ENCODE measurements at regions not wholly inside any gene's neighbourhood (a gene's known extent, or its start where the extent isn't known, plus 50 kb on each side); places are given as distances from the start of the nearest gene placed in this dataset.
"Not testable (repeated sequence)": the region's sequence is repeated elsewhere in the genome, so short reads cannot be mapped to it uniquely, and the experiment has no call there.

GRCh38 chr5:50582699-50583098, 83.7 kb upstream of the PARP8 start:
- ChIA-PET CTCF (no interaction called here), POLR2A (ENCODE audit: unreplicated experiment) (no interaction called here)
- Histone ChIP-seq H3K79me2 (ENCODE audit: low read length) (no peaks in the 10 kb centered on the region), H3K27ac (ENCODE audit: low read length) (no peak overlapping the region), H3K9ac (ENCODE audit: low read length) (no peak overlapping the region), H3K9me3 (ENCODE audit: low read length) (no peaks in the 10 kb centered on the region), H3K36me3 (ENCODE audit: low read depth, low read length) (no peaks in the 10 kb centered on the region), H3K9me2 (replicated peaks; ENCODE audit: low read length) (no peaks in the 10 kb centered on the region), H4K20me1 (ENCODE audit: low read length) (no peaks in the 10 kb centered on the region), H3K4me2 (ENCODE audit: low read length) (no peak overlapping the region), H3K4me1 (ENCODE audit: insufficient read depth, low read length) (no peaks in the 10 kb centered on the region), H3K4me3 (ENCODE audit: low read length) (no peak overlapping the region), H3F3A (ENCODE audit: low read length, unreplicated experiment) (no peaks in the 10 kb centered on the region), H3K27me3 (ENCODE audit: low read length) (no peaks in the 10 kb centered on the region), H2AFZ (ENCODE audit: low read length) (no peak overlapping the region)
- DNase-seq (no peak), ATAC-seq (no peak)
- no peak for TF ChIP-seq CTCF (conservative IDR thresholded peaks at IDR 0.05; ENCODE audit: low read depth, low read length)
- no peak for TF ChIP-seq EZH2 (IDR thresholded peaks at IDR 0.05; ENCODE audit: low read length, unreplicated experiment)
- TF ChIP-seq EZH2phosphoT487 (IDR thresholded peaks at IDR 0.05; ENCODE audit: borderline replicate concordance, low read length) = no peak
- intact Hi-C loops (cut with micrococcal nuclease) = no loop called here
- no TSS peak for BruUV-seq (replicated peaks)

GRCh38 chr5:50583621-50584020, 82.8 kb upstream of the PARP8 start:
- DNase-seq (no peak), ATAC-seq (no peak)
- Histone ChIP-seq H3K4me1 (ENCODE audit: insufficient read depth, low read length) (no peaks in the 10 kb centered on the region), H3K9ac (ENCODE audit: low read length) (no peak overlapping the region), H3K4me2 (ENCODE audit: low read length) (no peak overlapping the region), H3F3A (ENCODE audit: low read length, unreplicated experiment) (no peaks in the 10 kb centered on the region), H3K27ac (ENCODE audit: low read length) (no peak overlapping the region), H2AFZ (ENCODE audit: low read length) (no peak overlapping the region), H3K9me3 (ENCODE audit: low read length) (no peaks in the 10 kb centered on the region), H3K9me2 (replicated peaks; ENCODE audit: low read length) (no peaks in the 10 kb centered on the region), H3K79me2 (ENCODE audit: low read length) (no peaks in the 10 kb centered on the region), H3K36me3 (ENCODE audit: low read depth, low read length) (no peaks in the 10 kb centered on the region), H4K20me1 (ENCODE audit: low read length) (no peaks in the 10 kb centered on the region), H3K4me3 (ENCODE audit: low read length) (no peak overlapping the region), H3K27me3 (ENCODE audit: low read length) (no peaks in the 10 kb centered on the region)
- intact Hi-C loops (cut with micrococcal nuclease) = no loop called here
- POLR2A ChIA-PET (ENCODE audit: unreplicated experiment) = no interaction called here
- CTCF ChIA-PET = no interaction called here
- TF ChIP-seq EZH2 (IDR thresholded peaks at IDR 0.05; ENCODE audit: low read length, unreplicated experiment) (no peak), EZH2phosphoT487 (IDR thresholded peaks at IDR 0.05; ENCODE audit: borderline replicate concordance, low read length) (no peak)
- BruUV-seq (replicated peaks) = no TSS peak

- H3K9me3 ChIP-seq (ENCODE audit: low read length); BruUV-seq (replicated peaks); H4K20me1 ChIP-seq (ENCODE audit: low read length); H3K9ac ChIP-seq (ENCODE audit: low read length); H3K27me3 ChIP-seq (ENCODE audit: low read length); DNase-seq; H3K79me2 ChIP-seq (ENCODE audit: low read length); POLR2A ChIA-PET (ENCODE audit: unreplicated experiment); H3K9me2 ChIP-seq (replicated peaks; ENCODE audit: low read length); H3K4me2 ChIP-seq (ENCODE audit: low read length); H3K27ac ChIP-seq (ENCODE audit: low read length); H2AFZ ChIP-seq (ENCODE audit: low read length); H3K4me1 ChIP-seq (ENCODE audit: insufficient read depth, low read length); intact Hi-C loops (cut with micrococcal nuclease); H3K36me3 ChIP-seq (ENCODE audit: low read depth, low read length); CTCF ChIA-PET; H3K4me3 ChIP-seq (ENCODE audit: low read length); ATAC-seq; H3F3A ChIP-seq (ENCODE audit: low read length, unreplicated experiment): not testable (repeated sequence)
Observed at GRCh38 chr5:50588471-50588870, 78.0 kb upstream of the PARP8 start.

DNA sequence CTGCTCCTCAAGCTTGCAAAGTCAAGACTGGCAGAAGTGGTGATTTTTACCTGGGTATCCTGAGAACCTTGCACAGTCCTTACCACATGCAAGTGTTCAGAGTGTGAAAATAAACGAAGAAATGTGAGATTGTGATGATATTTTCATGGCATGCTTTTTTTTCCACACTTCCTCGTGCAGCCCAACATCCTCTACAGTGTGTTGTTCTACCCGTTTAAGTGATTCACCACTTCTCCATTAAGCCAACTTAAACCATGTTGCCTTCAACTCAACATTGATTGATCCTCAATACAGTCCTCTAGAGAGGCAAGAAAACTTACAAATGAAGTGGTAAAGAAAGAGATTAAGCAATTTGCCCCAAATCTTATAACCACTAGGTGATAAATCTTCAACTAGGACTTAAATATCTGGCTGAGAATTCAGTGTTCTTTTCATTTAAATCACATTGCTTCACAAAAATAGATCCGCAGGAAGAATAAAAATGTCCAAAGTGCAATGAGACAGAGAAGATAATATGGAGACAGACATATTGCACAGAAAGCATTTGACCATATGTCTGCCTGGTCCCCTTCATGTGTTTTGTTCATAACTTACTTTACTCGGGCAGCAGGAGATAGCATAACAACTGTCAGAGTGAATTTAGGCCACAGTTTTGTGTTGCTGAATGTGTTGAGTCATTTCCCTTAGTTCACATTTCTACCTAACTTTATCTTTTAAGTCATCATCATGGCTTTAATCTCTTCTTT, 75.8 kb upstream of the PARP8 start:
- H3K9me3 ChIP-seq (ENCODE audit: low read length); BruUV-seq (replicated peaks); H3K27me3 ChIP-seq (ENCODE audit: low read length); H3K4me1 ChIP-seq (ENCODE audit: insufficient read depth, low read length); H3K27ac ChIP-seq (ENCODE audit: low read length); H3K36me3 ChIP-seq (ENCODE audit: low read depth, low read length); DNase-seq; H3F3A ChIP-seq (ENCODE audit: low read length, unreplicated experiment); H3K9me2 ChIP-seq (replicated peaks; ENCODE audit: low read length); H2AFZ ChIP-seq (ENCODE audit: low read length); intact Hi-C loops (cut with micrococcal nuclease); CTCF ChIA-PET; POLR2A ChIA-PET (ENCODE audit: unreplicated experiment); H4K20me1 ChIP-seq (ENCODE audit: low read length); H3K79me2 ChIP-seq (ENCODE audit: low read length); H3K9ac ChIP-seq (ENCODE audit: low read length); ATAC-seq; H3K4me2 ChIP-seq (ENCODE audit: low read length); H3K4me3 ChIP-seq (ENCODE audit: low read length): not testable (repeated sequence)

DNA sequence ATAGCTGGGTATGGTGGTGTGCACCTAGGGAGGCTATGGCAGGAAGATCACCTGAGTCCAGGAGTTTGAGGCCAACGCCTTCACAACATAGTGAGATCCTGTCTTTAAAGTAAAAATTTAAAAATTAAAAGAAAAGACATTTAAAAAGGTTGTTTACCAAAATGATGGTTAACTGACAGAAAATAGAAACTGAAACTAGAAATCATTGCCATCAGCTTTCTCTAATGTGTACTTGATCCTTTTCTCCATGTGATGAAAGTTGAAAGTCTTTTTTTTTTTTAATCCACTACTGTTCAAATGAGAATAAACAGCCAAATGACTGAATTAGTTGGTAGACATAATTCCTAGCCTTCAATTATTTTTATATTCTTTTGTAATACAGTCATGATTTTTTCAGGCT, 75.1 kb upstream of the PARP8 start:
- H3K36me3 ChIP-seq (ENCODE audit: low read depth, low read length); POLR2A ChIA-PET (ENCODE audit: unreplicated experiment); intact Hi-C loops (cut with micrococcal nuclease): not testable (repeated sequence)

More for the DNA sequence above, 75.1 kb upstream of the PARP8 start:
- H3K79me2 ChIP-seq (ENCODE audit: low read length); H4K20me1 ChIP-seq (ENCODE audit: low read length); H3K9me3 ChIP-seq (ENCODE audit: low read length); H3K4me1 ChIP-seq (ENCODE audit: insufficient read depth, low read length); ATAC-seq; H3K9ac ChIP-seq (ENCODE audit: low read length); H3K27me3 ChIP-seq (ENCODE audit: low read length); BruUV-seq (replicated peaks); H3K4me3 ChIP-seq (ENCODE audit: low read length); DNase-seq; H3F3A ChIP-seq (ENCODE audit: low read length, unreplicated experiment); H3K4me2 ChIP-seq (ENCODE audit: low read length); H3K9me2 ChIP-seq (replicated peaks; ENCODE audit: low read length); H2AFZ ChIP-seq (ENCODE audit: low read length); CTCF ChIA-PET; H3K27ac ChIP-seq (ENCODE audit: low read length): not testable (repeated sequence)

Measured in PC-3 (cell line).